ENCODE measurements at regions not wholly inside any gene's neighbourhood (a gene's known extent, or its start where the extent isn't known, plus 50 kb on each side); places are given as distances from the start of the nearest gene placed in this dataset.
"Not testable (repeated sequence)": the region's sequence is repeated elsewhere in the genome, so short reads cannot be mapped to it uniquely, and the experiment has no call there.

DNA sequence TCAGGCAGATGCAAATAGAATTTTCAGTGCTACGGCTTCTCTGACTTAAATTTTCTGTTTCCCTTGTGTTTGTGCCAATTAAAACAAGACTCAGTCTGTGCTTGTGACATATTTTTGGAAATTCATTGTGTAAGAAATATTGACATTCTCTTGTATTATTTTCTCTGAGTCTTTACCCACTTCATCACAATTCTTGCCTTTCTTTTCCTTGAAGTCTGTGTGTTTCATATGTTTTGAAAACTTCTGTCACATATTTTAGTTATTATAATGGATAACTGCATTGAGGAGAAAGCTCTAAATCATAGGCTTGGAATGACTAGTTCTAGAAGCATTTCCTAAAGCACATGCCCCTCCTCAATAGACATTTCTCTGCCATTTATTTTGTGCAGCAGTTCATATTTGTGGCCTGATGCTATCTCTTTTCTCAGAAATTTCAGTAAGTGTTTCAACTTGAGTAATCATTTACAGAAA is 206.6 kb downstream of the PALM2AKAP2 start:
- no peak for DNase-seq

DNA sequence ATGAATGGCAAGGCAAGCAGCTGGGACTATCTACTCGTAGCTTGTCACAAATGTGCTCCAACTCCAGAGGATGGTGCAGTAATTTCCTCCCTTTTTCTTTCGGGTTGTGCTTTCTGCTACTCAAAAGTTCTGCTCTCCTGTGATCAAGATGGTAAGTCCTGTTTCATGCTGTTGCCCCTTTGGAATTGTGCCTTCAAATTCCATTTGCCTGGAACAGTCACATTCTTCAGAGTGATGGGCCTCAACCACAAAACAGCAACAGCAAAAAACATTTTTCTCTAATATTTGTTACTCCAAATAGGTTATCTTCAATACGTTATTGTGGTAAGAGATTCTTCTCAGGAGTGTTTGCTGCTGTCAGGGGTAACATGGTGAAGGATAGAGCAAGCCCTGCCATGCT is 209.3 kb downstream of the PALM2AKAP2 start:
- no peak for DNase-seq

DNA sequence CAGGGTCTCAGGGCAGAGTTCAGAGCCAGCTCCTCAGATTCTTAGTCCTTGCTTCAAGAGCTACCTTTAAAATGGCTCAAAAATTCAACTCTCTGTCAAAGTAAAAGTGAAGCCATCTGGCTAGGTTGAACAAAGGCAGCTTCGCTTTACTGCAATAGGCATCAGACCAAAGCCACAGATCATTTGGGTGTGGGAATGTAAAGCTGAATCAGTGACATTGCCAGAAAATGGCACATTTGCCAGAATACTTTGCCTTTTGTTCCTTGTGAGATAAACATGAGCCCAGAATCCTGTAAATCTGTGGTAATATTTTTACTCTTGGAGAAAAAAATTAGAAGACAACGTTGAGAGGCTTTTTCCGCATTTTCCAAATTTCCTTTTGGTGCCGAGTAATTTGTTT is 210.5 kb downstream of the PALM2AKAP2 start:
- no peak for DNase-seq

DNA sequence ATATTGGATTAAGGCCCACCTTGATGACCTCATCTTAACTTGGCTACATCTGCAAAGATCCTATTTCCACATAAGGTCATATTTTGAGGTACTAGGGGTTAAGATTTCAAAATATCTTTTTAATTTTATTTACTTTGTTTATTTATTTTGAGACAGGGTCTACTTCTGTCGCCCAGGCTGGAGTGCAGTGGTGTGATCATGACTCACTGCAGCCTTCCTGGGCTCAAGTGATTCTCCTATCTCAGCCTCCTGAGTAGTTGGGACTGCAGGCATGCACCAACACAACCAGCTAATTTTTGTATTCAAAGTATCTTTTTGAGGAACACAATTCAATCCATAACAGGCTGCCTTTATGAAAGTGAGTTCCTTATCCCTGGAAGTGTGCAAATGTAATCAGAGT is 212.3 kb downstream of the PALM2AKAP2 start:
- DNase-seq = no peak

DNA sequence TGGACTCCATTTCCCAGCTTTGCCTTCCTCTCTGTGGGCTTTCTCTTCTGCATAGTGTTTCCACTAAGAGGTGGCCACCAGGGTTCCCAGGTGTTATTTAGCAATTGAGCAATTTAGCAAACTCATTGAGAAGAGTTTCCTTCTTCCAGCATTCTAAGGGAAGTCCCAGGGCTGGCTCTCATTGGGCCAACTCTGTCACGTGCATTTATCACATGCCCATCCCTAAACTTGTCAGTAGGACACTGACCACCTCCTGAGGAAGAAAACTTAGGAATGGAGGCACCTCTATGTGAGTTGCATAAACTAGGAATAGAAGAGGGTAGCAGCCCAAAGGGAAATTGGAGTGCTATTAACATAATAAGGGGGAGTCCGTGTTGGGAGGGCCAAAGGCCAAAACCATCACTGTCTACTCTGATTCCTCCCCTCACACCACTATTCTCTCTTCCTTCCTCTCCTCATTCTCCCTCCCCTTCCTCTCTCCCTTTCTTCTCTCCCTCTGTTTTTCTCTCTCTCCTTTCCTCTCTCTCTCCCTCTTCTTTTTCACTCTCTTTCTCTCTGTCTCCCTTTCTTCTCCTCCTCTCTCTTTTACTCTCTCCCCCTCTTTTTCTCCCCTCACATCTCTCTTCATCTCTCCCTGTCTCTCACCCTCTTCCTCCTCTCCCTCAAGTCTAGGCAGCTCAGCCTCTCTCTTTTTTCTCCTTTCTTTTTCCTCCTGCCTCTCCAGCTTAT is 213.4 kb downstream of the PALM2AKAP2 start:
- DNase-seq = no peak

DNA sequence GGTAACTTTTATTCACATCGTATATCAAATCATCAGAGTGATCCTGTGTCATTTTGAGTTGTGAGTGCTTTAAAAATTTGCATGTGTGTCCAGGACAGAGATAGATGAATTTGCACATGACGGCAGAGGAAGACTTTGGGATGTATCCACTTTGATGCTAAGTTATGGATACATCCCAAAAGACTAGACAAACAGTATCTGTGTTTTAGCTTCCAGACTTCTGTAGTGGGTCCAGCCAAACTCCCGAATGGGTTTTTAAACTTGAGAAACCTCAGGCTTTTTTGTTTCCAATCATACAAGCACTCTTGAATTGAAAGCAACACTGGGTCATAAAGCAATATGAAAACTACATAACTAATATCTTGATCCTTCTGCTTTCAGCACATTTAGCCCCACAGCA is 213.8 kb downstream of the C9orf152 start:
- no peak for DNase-seq

DNA sequence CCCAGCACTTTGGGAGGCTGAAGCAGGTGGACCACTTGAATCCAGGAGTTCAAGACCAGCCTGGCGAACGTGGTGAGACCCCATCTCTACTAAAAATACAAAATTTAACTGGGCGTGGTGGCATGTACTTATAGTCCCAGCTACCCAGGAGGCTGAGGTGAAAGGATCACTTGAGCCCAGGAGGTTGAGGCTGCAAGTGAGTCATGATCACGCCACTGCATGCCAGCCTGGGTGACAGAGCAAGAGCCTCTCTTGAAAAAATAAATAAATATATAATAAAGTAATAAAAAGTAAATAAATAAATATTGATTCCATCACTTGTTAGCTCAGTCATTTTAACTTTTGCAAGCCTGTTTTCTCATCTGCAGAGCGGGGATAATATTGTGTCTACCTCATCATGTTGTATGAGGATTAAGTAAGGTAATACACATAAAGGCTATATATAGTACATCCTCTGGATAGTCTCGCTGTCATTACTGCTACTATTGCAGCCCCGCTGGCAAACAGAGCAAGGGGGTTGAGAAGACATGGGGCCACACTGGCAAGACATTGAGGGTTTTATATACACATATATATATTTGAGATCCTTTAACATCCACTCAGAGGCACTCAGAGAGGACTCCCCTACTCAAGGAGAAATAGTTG is 210.9 kb downstream of the C9orf152 start:
- DNase-seq = no peak

DNA sequence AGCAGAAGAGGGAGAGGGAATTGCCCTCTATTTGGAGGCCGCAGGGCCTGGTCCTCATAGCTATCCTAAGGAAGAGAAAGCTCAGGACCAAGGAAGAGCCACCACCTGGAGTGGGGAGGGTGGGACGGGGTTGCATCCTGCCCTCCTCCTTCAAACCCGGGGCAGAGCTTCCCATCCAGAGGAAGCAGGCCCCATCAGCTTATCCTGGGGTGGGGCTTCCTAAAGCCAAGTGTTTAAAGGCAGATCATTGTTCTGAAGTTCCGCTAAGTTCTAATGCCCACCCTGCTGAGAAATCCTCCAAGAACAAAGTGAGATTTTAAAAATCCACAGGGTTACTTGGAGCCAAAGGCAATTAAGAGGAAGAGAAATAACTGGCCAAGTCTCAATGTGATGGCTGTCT is 210.3 kb downstream of the C9orf152 start:
- DNase-seq = no peak

DNA sequence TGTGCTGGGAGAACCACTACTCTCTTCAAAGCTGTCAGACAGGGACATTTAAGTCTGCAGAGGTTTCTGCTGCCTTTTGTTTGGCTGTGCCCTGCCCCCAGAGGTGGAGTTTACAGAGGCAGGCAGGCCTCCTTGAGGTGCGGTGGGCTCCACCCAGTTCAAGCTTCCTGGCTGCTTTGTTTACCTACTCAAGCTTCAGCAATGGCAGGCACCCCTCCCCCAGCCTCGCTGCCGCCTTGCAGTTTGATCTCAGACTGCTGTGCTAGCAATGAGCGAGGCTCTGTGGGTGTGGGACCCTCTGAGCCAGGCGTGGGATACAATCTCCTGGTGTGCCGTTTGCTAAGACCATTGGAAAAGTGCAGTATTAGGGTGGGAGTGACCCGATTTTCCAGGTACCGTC is 202.4 kb downstream of the C9orf152 start:
- DNase-seq = not testable (repeated sequence)

DNA sequence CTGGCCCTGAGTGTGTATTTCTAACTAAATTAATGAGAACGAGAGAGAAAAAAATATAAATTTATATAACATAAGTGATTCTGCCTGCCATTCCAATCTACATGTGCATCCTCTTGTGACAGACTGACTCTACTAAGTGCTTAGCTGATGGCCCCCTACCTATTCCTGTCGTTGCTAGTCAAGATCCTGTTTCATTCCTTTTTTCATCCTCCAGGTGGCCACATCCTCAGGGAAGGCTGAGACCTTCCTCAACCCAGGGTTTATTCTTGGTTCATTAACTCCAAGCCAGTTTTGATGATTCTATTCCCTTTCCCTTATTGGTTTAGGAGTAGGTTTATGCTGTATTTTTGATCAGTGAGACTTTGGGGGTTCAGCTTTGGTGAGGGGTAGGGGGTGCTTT is 201.3 kb downstream of the C9orf152 start:
- no peak for DNase-seq

DNA sequence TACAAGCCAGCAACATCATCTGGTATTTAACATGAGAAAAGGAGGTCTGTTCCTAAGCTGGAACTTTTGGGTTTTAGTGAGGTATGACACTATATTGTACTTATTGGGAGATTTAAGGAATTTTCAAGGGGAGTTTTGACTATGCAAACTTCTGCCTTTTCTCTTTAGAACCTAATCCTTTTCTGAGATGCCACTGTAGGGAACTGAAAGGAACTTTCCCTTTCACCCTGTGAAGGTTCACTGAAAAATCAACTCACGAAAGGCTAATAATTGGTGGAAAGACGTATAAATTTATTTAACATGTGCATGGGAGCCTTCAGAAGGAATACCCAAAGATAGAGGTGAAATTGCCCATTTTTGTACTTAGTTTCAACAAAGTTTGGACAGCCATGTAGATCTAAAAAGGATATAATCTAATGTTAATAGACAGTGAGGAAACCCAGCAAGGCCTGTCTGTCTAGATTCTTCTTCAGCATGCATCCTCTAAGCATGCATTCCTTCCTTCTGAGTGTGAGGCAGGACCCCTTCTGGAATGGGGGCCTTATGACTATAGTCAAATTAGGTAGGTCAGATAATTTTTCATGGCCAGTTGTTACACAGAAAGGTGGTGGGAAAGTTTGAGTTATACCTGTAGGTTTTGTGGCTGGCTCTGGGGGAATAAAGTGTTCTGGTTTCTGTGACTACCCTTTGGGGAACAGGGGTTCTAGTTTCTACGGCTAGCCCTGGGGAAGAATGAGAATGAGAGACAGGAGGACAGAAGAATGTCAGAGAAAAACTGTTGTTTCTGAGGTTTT is 200.3 kb downstream of the C9orf152 start:
- DNase-seq = no peak

DNA sequence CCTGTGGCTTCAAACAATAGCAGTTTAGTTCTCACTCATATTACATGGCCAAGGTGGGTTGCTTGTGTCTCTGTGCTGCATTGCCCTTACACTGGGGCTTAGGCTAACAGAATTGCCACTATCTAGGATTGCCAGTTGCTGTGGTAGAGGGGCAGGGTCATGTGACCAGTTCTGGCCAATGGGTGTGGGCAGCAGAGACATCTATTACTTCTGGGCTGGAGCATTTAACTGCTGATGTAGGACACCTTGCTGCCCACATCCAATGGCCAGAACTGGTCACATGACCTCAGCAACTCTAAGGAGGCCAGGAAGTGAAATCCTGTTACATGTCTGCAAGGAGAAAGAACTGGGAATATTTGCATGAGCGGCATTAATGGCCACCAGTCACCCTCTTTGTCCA is 199.3 kb downstream of the C9orf152 start:
- DNase-seq = no peak

DNA sequence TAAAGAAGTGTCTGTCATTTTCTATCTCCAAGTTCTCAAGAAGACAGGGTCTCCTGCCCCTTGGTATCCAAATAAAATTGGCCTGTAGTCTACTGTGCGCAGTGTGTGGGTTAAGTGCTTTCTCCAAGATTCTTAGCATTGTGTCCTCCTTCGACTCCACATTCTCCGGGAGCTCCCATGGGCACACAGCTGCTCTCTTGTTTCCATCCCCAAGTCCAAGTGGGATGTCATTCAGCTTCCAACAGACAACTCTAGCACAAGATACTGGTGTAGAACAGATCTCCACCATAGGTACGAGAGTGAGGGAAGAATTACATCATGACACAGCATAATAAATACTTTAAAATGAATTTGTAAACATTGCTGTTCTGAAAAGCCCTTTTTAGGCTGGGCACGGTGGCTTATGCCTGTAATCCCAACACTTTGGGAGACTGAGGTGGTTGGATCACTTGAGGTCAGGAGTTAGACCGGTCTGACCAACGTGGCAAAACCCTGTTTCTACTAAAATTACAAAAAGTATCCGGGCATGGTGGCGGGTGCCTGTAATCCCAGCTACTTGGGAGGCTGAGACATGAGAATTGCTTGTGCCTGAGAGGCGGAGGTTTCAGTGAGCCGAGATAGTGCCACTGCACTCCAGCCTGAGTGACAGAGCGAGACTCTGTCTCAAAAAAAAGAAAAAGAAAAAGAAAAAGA is 196.2 kb downstream of the C9orf152 start:
- no peak for DNase-seq

DNA sequence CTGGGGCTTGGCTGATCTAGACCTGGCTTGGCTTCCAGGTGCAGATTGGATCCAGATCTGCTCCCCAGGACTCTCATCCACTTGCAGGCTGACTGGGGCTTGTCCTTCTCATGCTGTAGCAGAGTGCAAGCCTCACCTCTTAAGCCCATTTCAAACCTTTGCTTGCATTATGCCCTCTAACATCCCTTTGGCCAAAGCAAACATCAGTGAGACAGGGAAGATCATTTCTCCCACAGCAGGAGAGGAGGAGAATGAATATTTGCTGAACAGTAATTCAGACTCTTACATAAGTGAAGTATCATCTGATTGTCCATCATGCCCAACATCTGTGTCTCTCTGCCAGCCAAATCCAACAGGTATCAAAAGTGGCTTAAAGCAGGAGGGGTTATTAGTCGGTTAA is 194.9 kb downstream of the C9orf152 start:
- DNase-seq = no peak

DNA sequence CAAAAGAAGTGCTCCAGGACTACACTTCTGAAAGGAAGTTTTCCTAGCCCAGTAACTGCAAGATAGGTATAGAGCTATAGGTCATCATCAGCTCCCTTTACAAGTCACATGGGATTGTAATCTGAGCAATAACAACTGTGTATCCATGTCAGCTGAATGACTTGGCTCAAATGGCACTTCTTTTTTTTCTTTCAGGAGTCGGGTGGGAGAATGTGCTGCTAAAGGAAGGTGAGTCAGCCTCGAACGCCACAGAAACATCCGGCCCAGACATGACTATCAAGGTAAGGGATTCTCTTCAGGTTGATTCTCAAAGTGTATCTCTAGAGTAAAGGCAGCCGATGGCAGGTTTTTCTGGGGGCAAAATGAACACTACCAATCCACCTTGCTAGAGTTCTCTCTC is 192.2 kb downstream of the C9orf152 start:
- no peak for DNase-seq

DNA sequence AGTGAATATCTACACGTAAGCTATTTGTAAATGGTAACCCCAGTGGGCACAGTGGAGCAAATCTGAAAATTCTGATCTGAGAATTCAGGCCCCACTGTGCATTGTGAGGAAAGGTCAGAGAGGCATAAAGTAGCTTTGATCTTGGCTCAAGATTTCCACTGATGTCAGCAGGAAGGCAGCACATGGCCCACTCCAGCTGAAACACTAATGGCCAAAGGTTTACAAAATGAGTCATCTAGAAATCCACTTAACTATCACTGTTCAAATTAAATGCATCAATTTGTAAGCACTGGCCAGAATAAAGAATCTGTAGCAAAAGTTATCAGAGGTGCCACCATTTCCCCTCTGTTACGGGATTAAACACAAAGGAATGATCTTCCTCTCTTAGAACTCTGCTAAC is 191.6 kb downstream of the C9orf152 start:
- no peak for DNase-seq

DNA sequence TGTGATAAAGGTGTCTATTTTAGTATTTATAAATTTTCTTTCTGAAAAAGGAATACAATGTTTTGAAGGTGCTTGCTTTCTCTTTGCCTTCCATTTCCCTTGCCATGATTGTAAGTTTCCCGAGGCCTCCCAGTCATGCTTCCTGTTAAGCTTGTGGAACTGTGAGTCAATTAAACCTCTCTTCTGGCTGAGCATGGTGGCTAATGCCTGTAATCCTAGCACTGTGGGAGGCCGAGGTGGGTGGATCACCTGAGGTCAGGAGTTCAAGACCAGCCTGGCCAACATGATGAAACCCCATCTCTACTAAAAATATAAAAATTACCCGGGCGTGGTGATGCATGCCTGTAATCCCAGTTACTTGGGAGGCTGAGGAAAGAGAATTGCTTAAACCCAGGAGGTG is 187.7 kb downstream of the C9orf152 start:
- not testable (repeated sequence) for DNase-seq

DNA sequence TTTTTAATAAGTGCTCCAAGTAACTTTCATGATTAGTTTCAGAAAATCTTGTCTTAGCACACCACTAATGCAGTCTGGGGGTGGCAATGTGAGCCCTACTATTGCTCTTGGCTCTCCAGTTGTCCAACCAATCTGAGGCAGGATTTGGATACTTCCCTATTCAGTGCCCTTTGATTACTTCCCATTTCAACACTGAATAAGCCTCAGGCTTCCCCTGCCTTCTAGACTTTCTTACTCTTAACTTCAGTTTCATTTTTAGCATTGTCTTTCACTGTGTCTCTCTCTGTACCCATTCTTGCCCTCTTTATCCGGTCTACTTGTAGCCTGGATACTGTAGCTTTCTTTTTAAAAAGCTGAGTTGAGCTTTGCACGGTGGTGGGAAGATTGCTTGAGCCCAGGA is 186.1 kb downstream of the C9orf152 start:
- peak; percentile 91 to 94 for DNase-seq

DNA sequence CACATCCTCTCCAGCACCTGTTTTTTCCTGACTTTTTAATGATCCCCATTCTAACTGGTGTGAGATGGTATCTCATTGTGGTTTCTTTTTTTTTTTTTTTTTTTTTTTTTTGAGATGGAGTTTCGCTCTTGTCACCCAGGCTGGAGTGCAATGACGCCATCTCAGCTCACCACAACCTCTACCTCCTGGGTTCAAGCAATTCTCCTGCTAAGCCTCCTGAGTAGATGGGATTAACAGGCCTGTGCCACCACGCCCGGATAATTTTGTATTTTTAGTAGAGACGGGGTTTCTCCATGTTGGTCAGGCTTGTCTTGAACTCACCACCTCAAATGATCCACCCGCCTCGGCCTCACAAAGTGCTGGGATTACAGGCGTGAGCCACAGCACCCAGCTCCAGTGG is 184.7 kb downstream of the C9orf152 start:
- DNase-seq = not testable (repeated sequence)

DNA sequence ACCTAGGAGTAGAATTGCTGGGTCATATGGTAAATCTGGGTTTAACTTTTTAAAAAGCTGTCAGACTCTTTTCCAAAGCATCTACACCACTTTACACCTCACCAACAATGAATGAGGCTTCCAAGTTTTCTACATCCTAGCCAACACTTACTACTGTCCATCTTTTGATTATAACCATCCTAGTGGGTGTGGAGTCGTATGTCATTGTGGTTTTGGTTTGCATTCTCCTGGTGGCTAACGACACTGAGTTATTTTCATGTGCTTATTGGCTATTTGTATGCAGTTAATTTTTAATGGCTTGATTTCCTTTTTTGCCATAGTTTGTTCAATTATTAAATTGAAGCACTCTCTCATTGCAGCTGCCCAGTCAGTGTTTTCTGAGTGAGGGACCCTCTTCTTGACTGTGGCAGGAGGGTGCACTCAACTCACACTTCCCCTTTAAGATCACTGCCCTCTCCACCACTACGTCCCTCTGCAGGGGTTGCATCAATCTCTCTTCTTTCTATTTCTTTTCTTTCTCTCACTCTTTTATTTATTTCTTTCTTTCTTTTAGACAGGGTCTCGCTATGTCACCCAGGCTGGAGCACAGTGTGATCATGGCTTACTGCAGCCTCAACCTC is 182.3 kb downstream of the C9orf152 start:
- DNase-seq = no peak

DNA sequence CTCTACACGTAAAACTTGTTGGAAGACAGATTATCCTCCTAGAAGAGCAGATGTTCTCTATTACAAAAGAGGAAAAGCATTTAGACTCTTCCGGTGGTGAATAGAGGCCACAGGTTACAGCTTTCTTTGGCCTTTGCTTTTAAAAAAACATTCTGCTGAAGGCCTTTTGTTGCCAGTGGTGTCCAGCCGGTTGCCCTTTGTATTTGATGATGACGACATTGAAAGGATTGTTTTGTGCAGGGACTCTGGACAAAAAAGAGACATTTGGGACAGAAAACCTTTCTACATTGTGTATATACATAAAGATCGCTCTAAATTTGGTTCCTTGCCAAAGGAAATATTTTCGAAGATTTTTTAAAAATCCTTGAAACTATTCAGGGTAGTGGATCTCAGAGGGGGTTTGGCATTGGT is 180.3 kb downstream of the C9orf152 start:
- peak; percentile 79 to 81 for DNase-seq

DNA sequence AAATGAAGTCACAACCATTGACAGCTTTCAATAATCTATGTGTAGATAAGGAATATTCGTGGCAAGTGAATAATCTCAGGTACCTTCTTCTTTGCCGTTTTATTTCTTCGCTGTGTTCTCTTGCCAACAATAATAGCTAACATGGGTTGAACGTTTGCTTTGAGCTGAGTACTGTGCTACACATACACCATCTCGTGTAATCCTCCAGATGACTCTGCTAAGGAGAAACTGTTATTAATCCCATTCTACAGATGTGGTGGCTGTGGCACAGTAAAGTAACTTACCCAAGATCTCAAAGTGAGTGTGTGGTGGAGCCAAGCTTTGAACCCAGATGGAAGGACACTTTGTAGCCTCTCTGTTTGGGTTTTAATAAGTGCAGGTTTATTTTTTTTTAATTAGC is 179.7 kb downstream of the C9orf152 start:
- no peak for DNase-seq

DNA sequence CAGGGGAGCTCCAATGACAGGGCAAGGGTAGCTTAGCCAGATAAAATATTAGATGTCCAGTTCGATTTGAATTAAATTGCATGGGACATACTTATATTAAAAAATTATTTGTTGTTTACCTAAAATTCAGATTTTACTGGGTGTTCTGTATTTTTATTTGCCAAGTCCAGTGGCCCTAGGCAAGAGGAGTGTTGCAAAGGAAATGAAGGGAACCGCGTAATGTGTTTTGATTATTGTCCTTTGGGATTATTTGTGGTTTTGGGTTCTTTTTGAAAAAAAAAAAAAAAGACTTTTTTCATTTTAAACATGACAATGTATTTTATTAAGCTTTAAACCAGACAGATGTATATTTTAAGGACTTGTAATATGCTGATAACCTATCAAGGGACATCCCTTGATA is 179.3 kb downstream of the C9orf152 start:
- DNase-seq = no peak
